HEK293 (cell line): ENCODE measurements at regions not wholly inside any gene's neighbourhood (a gene's known extent, or its start where the extent isn't known, plus 50 kb on each side); places are given as distances from the start of the nearest gene placed in this dataset.

Experiments
- CTCF ChIA-PET: fragments of 350-600 bp; formaldehyde crosslinking; extraction: SDS; loops from one replicate; lab custom pipeline; 2021; ENCODE audit warnings: antibody characterized with exemption; lab: Yijun Ruan, JAX
- POLR2A ChIA-PET: fragments of 300-600 bp; formaldehyde crosslinking; extraction: SDS; loops from one replicate; lab custom pipeline; 2020; ENCODE audit warnings: antibody characterized with exemption, inconsistent platforms; lab: Yijun Ruan, JAX
- H3K27ac ChIP-seq: fragments of 200-500 bp; sonication (Bioruptor generic); 2 replicates; pipeline ENCODE4 v1.5.1; 2014; ENCODE audit warnings: low read depth, low read length, control low read depth, inconsistent platforms; ENCODE audit errors: extremely low read depth
- H3K36me3 ChIP-seq, 2 experiments: fragments of 200-500 bp in 1 of 2; sonication (Bioruptor generic) in 1 of 2; 1 replicate in 1 of 2; 2 replicates in 1 of 2; pipeline ENCODE4 v1.5.1; 2014 to 2017; ENCODE audit warnings: inconsistent platforms in 2 of 2, low read length in 2 of 2; ENCODE audit not compliant: control insufficient read depth in 2 of 2, insufficient read depth in 1 of 2
- H3K4me1 ChIP-seq: fragments of 200-500 bp; sonication (Bioruptor generic); 2 replicates; pipeline ENCODE4 v1.5.1; 2014; ENCODE audit warnings: mild to moderate bottlenecking, low read length, inconsistent platforms; ENCODE audit not compliant: control insufficient read depth, insufficient read depth
- H3K4me3 ChIP-seq: 2 replicates; pipeline ENCODE4 v1.5.1; 2011; ENCODE audit warnings: low read depth, mild to moderate bottlenecking, control low read depth, low read length, moderate library complexity
- H3K9me3 ChIP-seq: fragments of 200-500 bp; sonication (Bioruptor generic); 2 replicates; pipeline ENCODE4 v1.5.1; 2014; ENCODE audit warnings: low read depth, low read length, inconsistent platforms; ENCODE audit not compliant: control insufficient read depth, insufficient read depth
- BCL11B ChIP-seq: fragments of 450-650 bp; formaldehyde crosslinking; IDR thresholded peaks from 2 replicates; pipeline ENCODE4 v1.5.1; 2016; ENCODE audit warnings: low read depth, missing biosample characterization, missing genetic modification characterization
- GLIS2 ChIP-seq: fragments of 450-650 bp; formaldehyde crosslinking; IDR thresholded peaks from 2 replicates; pipeline ENCODE4 v1.5.1; 2016; ENCODE audit warnings: missing biosample characterization, missing genetic modification characterization
- HOXA7 ChIP-seq: sonication (generic); formaldehyde crosslinking; IDR thresholded peaks from 2 replicates; pipeline ENCODE4 v1.8.1; 2022; ENCODE audit warnings: missing genetic modification reagents, borderline replicate concordance
- KLF1 ChIP-seq: fragments of 450-650 bp; formaldehyde crosslinking; IDR thresholded peaks from 2 replicates; pipeline ENCODE4 v1.5.1; 2016; ENCODE audit warnings: missing biosample characterization, missing genetic modification characterization
- SALL2 ChIP-seq: fragments of 450-650 bp; formaldehyde crosslinking; IDR thresholded peaks from 2 replicates; pipeline ENCODE4 v1.5.0; 2017; ENCODE audit warnings: missing biosample characterization, mild to moderate bottlenecking, missing genetic modification characterization, borderline replicate concordance
- ZBTB1 ChIP-seq: fragments of 450-650 bp; formaldehyde crosslinking; IDR thresholded peaks from 2 replicates; pipeline ENCODE4 v1.5.1; 2016; ENCODE audit warnings: missing biosample characterization, missing genetic modification characterization
- ZBTB8A ChIP-seq: fragments of 450-650 bp; formaldehyde crosslinking; IDR thresholded peaks from 2 replicates; pipeline ENCODE4 v1.5.1; 2016; ENCODE audit warnings: missing biosample characterization, missing genetic modification characterization
- ZNF175 ChIP-seq: fragments of 450-650 bp; formaldehyde crosslinking; IDR thresholded peaks from 2 replicates; pipeline ENCODE4 v1.5.1; 2016; ENCODE audit warnings: missing biosample characterization, missing genetic modification characterization
- ZNF292 ChIP-seq: fragments of 450-650 bp; formaldehyde crosslinking; IDR thresholded peaks from 2 replicates; pipeline ENCODE4 v1.5.1; 2016; ENCODE audit warnings: low read depth, missing biosample characterization, missing genetic modification characterization, borderline replicate concordance
- ZNF48 ChIP-seq: fragments of 450-650 bp; formaldehyde crosslinking; IDR thresholded peaks from 2 replicates; pipeline ENCODE4 v1.5.1; 2016; ENCODE audit warnings: missing biosample characterization, missing genetic modification characterization
- TF ChIP-seq, protein P1 (sequence below): fragments of 450-650 bp; formaldehyde crosslinking; IDR thresholded peaks from 2 replicates; pipeline ENCODE4 v1.5.1; 2016; ENCODE audit warnings: missing biosample characterization, missing genetic modification characterization, low read depth
- TF ChIP-seq, protein P2 (sequence below): fragments of 450-650 bp; formaldehyde crosslinking; IDR thresholded peaks from 2 replicates; pipeline ENCODE4 v1.5.1; 2016; ENCODE audit warnings: missing biosample characterization, missing genetic modification characterization
- TF ChIP-seq, protein P3 (sequence below): fragments of 450-650 bp; formaldehyde crosslinking; IDR thresholded peaks from 2 replicates; pipeline ENCODE4 v1.5.1; 2016; ENCODE audit warnings: missing biosample characterization, missing genetic modification characterization
- TF ChIP-seq, protein P4 (sequence below): fragments of 450-650 bp; formaldehyde crosslinking; IDR thresholded peaks from 2 replicates; pipeline ENCODE4 v1.5.1; 2016; ENCODE audit warnings: missing biosample characterization, missing genetic modification characterization

DNA sequence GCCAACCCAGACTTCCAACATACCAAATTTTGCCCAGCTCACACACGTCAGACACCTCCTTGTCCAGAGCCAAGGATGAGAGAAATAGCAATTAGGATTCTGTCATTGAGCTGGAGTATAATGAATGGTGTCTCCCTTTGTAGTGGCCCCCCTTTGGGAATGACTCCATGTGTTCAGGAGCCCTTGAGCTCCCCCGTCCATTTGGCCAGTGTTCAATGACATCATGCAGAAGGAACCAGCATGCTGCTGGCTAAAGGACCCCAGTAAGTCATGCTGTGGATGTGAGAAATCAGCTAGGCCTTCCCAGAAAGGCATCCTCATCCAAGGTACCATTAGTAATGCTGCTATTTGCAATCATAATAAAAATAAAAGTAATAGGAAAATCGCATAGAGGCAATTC lies 158.8 kb upstream of the SRRM4 start:
- ChIA-PET CTCF (no interaction called here), POLR2A (no interaction called here)

DNA sequence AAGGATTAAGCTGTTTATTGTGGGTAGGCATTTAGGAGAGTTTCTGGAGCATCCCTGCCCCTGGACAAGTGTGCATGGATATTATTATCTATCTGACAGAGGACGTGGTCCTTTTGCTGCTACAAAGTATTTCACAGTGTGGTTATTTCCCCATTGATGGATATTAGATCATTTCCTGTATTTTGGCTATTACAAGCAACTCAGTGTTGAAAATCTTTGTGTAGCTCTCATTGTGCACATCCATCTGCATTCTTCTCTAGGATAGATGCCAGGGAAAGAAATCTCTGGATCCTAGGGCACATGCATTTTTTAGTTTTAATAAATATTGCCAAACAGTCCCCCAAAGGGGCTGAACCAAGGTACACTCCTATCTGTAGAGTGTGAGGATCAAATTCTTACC lies 154.3 kb upstream of the SRRM4 start:
- Histone ChIP-seq H3K27ac (no peak overlapping the region), H3K36me3 (no peaks in the 10 kb centered on the region), H3K4me3 (no peak overlapping the region), H3K4me1 (no peaks in the 10 kb centered on the region), H3K9me3 (no peaks in the 10 kb centered on the region)
- ChIA-PET POLR2A (no interaction called here), CTCF (interaction anchor here (0.5 kb wide), 1 partner anchor 822 kb away, joined by 3 read pairs; no protein-coding TSS in a partner anchor)
- TF ChIP-seq ZNF292 (tag by site-specific recombination) (no peak), ZBTB8A (tag by site-specific recombination) (no peak), GLIS2 (tag by site-specific recombination) (no peak), HOXA7 (CRISPR knock-in tag) (no peak)
- TF ChIP-seq, protein P1, sequence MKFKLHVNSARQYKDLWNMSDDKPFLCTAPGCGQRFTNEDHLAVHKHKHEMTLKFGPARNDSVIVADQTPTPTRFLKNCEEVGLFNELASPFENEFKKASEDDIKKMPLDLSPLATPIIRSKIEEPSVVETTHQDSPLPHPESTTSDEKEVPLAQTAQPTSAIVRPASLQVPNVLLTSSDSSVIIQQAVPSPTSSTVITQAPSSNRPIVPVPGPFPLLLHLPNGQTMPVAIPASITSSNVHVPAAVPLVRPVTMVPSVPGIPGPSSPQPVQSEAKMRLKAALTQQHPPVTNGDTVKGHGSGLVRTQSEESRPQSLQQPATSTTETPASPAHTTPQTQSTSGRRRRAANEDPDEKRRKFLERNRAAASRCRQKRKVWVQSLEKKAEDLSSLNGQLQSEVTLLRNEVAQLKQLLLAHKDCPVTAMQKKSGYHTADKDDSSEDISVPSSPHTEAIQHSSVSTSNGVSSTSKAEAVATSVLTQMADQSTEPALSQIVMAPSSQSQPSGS: no peak

More for the DNA sequence above, 158.8 kb upstream of the SRRM4 start:
- no peak for TF ChIP-seq ZNF48
- TF ChIP-seq BCL11B (tag by site-specific recombination): no peak
- TF ChIP-seq ZBTB1 (tag by site-specific recombination): no peak
- TF ChIP-seq SALL2 (tag by site-specific recombination): no peak
- no peak for TF ChIP-seq ZNF175 (tag by site-specific recombination)
- TF ChIP-seq, protein P2, sequence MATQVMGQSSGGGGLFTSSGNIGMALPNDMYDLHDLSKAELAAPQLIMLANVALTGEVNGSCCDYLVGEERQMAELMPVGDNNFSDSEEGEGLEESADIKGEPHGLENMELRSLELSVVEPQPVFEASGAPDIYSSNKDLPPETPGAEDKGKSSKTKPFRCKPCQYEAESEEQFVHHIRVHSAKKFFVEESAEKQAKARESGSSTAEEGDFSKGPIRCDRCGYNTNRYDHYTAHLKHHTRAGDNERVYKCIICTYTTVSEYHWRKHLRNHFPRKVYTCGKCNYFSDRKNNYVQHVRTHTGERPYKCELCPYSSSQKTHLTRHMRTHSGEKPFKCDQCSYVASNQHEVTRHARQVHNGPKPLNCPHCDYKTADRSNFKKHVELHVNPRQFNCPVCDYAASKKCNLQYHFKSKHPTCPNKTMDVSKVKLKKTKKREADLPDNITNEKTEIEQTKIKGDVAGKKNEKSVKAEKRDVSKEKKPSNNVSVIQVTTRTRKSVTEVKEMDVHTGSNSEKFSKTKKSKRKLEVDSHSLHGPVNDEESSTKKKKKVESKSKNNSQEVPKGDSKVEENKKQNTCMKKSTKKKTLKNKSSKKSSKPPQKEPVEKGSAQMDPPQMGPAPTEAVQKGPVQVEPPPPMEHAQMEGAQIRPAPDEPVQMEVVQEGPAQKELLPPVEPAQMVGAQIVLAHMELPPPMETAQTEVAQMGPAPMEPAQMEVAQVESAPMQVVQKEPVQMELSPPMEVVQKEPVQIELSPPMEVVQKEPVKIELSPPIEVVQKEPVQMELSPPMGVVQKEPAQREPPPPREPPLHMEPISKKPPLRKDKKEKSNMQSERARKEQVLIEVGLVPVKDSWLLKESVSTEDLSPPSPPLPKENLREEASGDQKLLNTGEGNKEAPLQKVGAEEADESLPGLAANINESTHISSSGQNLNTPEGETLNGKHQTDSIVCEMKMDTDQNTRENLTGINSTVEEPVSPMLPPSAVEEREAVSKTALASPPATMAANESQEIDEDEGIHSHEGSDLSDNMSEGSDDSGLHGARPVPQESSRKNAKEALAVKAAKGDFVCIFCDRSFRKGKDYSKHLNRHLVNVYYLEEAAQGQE (tag by site-specific recombination): no peak
- TF ChIP-seq, protein P3, sequence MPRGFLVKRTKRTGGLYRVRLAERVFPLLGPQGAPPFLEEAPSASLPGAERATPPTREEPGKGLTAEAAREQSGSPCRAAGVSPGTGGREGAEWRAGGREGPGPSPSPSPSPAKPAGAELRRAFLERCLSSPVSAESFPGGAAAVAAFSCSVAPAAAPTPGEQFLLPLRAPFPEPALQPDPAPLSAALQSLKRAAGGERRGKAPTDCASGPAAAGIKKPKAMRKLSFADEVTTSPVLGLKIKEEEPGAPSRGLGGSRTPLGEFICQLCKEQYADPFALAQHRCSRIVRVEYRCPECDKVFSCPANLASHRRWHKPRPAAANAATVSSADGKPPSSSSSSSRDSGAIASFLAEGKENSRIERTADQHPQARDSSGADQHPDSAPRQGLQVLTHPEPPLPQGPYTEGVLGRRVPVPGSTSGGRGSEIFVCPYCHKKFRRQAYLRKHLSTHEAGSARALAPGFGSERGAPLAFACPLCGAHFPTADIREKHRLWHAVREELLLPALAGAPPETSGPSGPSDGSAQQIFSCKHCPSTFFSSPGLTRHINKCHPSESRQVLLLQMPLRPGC: no peak
- TF ChIP-seq, protein P4, sequence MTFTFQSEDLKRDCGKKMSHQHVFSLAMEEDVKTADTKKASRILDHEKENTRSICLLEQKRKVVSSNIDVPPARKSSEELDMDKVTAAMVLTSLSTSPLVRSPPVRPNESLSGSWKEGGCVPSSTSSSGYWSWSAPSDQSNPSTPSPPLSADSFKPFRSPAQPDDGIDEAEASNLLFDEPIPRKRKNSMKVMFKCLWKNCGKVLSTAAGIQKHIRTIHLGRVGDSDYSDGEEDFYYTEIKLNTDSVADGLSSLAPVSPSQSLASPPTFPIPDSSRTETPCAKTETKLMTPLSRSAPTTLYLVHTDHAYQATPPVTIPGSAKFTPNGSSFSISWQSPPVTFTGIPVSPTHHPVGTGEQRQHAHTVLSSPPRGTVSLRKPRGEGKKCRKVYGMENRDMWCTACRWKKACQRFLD: no peak
- no peak for TF ChIP-seq KLF1 (tag by site-specific recombination)
- no peak overlapping the region for H3K4me3 ChIP-seq
- H3K27ac ChIP-seq: no peak overlapping the region
- no peaks in the 10 kb centered on the region for H3K4me1 ChIP-seq
- no peaks in the 10 kb centered on the region for H3K9me3 ChIP-seq
- no peaks in the 10 kb centered on the region for H3K36me3 ChIP-seq

DNA sequence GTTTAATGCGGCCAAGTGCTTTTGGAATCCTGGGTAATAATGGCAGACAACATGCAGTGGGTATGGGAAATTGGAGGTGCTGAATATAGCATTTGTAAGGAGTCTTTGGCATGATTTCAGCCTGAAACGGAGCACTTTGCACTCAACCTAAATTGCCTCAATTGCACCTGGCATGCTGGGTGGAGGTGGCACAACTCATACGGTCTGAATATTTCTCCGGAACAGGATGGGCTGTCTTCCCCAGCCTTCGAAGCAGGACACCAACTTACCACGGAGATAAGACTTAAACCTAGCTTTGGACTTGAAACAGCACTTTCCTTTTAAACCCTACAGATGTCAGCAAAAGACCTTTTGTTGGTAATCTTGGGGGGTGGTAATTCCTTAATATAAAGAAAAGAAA lies 153.7 kb upstream of the SRRM4 start:
- TF ChIP-seq, protein P4: no peak
- CTCF ChIA-PET: no interaction called here
- POLR2A ChIA-PET: no interaction called here

More for the DNA sequence above, 153.7 kb upstream of the SRRM4 start:
- H3K27ac ChIP-seq: no peak overlapping the region
- H3K4me3 ChIP-seq: no peak overlapping the region
- H3K4me1 ChIP-seq: no peaks in the 10 kb centered on the region
- H3K36me3 ChIP-seq: no peaks in the 10 kb centered on the region
- no peaks in the 10 kb centered on the region for H3K9me3 ChIP-seq
